ENCODE measurements at regions not wholly inside any gene's neighbourhood (a gene's known extent, or its start where the extent isn't known, plus 50 kb on each side); places are given as distances from the start of the nearest gene placed in this dataset.

GRCh38 chr12:75724928-75725312 is 213.5 kb upstream of the KRR1 start:
- intact Hi-C loops (cut with DNase I), result loop anchor here (5.0 kb wide), 1 partner anchor 307 kb away; the partner anchor contains the start of gene PHLDA1
- peak; percentile 88 for ATAC-seq
- no peak for DNase-seq (ENCODE audit: missing footprints)

DNA sequence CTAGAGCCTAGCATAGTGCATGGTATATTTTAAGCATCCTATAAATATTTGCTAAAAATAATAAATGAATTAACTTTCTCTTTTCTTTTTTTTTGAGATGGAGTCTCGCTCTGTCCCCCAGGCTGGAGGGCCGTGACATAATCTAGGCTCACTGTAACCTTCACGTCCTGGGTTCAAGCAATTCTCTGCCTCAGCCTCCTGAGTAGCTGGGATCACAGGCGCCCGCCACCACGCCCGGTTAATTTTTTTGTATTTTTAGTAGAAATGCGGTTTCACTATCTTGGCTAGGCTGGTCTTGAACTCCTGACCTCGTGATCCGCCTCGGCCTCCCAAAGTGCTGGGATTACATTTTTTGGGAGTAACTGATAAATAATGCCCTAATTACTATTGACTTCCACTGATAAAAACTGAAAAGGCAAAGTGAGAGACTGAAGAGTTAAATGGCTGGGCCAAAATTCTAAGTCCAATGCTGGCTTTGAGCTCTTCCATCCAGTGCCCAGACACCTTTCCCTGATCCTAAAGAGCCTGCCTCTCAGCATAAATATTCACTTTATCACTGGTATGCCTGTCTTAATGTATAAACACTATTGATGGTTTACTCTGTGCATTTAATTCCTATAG is 213.0 kb upstream of the KRR1 start:
- intact Hi-C loops (cut with DNase I), result loop anchor here (5.0 kb wide), 1 partner anchor 308 kb away; the partner anchor contains the start of gene PHLDA1
- ATAC-seq (peak; percentile 2), DNase-seq (ENCODE audit: missing footprints) (no peak)

DNA sequence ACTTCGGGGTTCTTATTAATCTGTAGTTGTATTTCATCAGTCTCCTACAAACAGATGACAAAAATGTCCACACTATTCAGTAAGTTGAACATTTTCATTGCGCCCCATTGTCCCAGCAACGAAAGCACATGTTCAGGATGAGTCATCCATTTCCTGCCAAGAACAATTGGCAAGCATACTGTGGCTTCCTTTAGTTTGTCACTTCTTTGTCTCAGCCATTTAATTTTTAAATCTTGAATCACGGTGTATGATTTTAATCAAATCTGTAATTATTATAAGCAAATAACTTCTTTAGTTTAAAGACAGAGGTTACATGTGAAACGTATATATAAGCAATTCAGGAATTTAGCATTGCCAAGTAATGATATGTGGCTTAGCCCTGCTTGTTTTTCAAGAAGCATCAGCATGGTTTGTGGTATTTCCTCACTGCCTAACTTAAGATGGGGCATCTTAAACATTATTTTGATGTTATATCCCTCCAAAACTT is 211.3 kb upstream of the KRR1 start:
- intact Hi-C loops (cut with DNase I), result loop anchor here (5.0 kb wide), 1 partner anchor 310 kb away; the partner anchor contains the start of gene PHLDA1
- DNase-seq (ENCODE audit: missing footprints), result no peak
- peak; percentile 78 for ATAC-seq

- intact Hi-C loops (cut with DNase I), result loop anchor here (5.0 kb wide), 1 partner anchor 311 kb away; the partner anchor contains the start of gene PHLDA1
- DNase-seq (ENCODE audit: missing footprints) (no peak), ATAC-seq (no peak)
These were observed 210.4 kb upstream of the KRR1 start for GRCh38 chr12:75721796-75722195.

GRCh38 chr12:75720812-75721641 is 209.6 kb upstream of the KRR1 start:
- intact Hi-C loops (cut with DNase I), result loop anchor here (5.0 kb wide), 1 partner anchor 311 kb away; the partner anchor contains the start of gene PHLDA1
- ATAC-seq (no peak), DNase-seq (ENCODE audit: missing footprints) (no peak)

DNA sequence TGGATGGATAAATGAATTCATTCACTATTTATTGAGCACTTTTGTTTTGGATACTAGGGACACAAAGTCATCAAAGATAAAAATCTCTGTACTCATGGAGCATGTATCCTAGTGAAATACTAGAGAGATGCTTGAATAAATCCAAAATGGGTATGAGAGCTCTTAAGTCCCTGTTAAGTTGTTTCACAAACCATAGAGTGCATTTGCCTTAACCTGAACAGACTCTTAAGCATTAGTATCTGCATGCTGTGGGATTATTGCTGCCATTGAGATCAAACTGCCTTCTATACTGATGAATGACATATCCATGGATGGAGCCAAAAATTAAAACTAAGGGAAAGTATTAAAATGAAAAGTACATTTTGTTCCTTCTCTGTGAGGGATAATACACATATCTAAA is 206.5 kb upstream of the KRR1 start:
- intact Hi-C loops (cut with DNase I), result no loop called here
- ATAC-seq (no peak), DNase-seq (ENCODE audit: missing footprints) (no peak)

DNA sequence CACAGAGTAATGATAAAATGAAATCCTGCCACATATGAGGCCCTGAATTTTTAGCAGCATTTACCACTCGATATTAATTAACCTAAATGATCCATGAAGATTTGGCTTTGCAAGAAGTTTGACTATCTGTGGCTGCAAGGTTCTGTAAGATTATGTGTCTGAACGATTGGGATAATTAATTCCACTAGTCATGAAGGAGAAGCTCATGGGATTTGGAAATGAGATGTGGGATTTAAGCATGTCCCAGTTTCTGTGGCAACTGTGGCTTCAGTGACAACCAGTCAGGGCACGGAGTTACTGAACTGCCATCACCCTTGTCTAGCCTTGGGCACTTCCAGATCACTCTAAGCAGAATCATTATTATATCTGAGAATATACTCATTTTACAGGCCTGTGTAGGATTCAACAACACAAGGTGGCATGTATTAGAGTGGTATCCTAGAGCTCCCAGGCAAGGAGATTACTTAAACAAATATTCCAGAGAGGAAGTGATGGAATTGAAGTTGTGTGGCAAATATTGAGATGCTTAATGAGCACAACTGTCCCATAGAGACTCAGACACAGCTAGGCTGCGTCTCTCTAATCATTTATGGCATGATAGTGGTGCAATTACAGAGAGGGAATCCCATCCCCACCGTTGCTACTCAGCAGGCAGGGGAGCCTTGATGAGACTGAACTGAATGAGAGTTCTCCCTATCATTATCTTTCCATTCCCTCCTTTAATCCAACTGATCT is 205.0 kb upstream of the KRR1 start:
- no peak for ATAC-seq
- intact Hi-C loops (cut with DNase I), result no loop called here
- DNase-seq (ENCODE audit: missing footprints), result no peak

DNA sequence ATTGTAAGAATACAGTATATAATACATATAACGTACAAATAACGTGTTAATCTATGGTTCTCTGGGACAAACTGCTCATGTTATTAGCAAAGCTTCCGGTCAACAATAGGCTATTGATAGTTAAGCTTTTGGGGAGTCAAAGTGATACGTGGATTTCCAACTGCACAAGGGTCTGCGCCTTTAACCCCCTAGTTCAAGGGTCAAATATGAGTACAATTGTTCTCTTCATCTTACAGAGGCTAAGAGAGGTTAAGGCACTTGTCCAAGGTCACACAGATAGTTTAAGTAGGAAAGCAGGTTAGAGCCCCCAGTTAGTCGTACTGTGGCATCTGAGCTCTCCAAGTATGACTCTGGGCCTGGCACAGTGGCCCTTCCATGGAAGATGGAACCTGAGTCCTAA is 204.3 kb upstream of the KRR1 start:
- no peak for ATAC-seq
- DNase-seq (ENCODE audit: missing footprints), result no peak
- intact Hi-C loops (cut with DNase I), result no loop called here

GRCh38 chr12:75715323-75715644 is 203.9 kb upstream of the KRR1 start:
- intact Hi-C loops (cut with DNase I), result no loop called here

DNA sequence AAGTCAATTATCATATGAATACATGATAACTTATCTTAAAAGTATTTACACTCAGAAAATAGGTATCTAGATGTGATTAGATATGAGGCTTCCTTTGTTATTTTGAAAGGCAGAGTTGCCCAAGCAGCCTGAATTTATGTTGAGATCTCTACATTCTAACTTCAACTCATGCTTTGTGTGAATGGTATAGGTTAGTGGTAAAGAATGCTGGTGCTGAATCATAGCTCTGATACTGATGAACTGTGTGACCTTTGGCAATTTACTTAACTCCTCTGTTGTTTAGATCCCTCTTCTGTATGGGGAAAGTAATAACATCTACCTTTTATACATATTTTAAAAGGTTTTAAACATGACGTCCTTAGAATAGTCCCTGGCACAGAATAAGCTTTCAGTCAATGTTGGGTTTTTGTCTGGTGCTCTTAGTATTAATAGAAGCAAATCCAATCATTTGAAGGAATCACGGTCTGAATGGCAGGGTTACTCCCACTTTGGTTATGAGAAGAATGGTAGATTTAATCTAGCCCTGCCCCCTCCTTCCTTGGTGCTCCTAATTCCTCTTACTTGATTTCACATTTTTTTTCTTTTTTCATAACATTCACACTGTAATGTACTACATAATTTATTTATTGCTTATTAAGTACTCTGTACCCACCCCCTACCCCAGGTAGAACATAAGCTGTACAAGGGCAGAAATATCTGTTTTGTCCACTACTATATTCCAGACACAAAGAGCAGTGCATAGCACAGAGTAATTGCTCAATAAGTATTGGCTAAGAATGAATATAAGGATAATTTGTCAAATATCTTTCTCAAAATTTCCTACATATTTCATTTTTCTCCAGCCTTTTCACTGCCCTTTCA is 203.3 kb upstream of the KRR1 start:
- ATAC-seq (no peak), DNase-seq (ENCODE audit: missing footprints) (no peak)
- intact Hi-C loops (cut with DNase I), result no loop called here

More at GRCh38 chr12:75715323-75715644, 203.9 kb upstream of the KRR1 start:
- no peak for DNase-seq (ENCODE audit: missing footprints)
- ATAC-seq, result no peak

GRCh38 chr12:75713434-75713833 is 202.0 kb upstream of the KRR1 start:
- ATAC-seq (no peak), DNase-seq (ENCODE audit: missing footprints) (no peak)
- intact Hi-C loops (cut with DNase I), result no loop called here

- ATAC-seq (no peak), DNase-seq (ENCODE audit: missing footprints) (no peak)
- intact Hi-C loops (cut with DNase I), result no loop called here
These were observed 200.8 kb upstream of the KRR1 start for GRCh38 chr12:75712223-75712622.

- intact Hi-C loops (cut with DNase I), result no loop called here
- ATAC-seq (no peak), DNase-seq (ENCODE audit: missing footprints) (no peak)
These were observed 199.9 kb upstream of the KRR1 start for GRCh38 chr12:75711271-75711670.

- ATAC-seq (no peak), DNase-seq (ENCODE audit: missing footprints) (no peak)
- intact Hi-C loops (cut with DNase I), result no loop called here
These were observed 199.1 kb upstream of the KRR1 start for GRCh38 chr12:75710361-75711069.

DNA sequence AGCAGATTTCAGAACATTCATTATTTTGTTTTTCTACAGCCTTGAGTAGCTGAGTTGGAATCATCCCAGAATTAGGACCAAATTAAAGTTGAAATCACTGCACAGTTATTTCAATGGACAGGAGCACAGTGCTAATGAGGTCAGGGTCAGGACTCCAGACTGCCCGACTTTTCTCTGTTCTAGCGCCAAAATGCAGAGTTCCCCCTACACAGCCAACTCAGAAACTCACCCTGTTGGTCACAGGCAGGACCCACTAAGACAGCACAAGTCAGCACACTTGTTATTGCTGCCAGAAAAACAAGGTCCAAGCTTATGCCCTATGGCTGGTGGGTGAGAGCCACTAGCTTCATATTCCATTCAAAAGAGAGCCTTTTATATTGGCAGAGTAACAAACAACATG is 198.1 kb upstream of the KRR1 start:
- intact Hi-C loops (cut with DNase I), result no loop called here
- peak; percentile 29 for ATAC-seq
- no peak for DNase-seq (ENCODE audit: missing footprints)

GRCh38 chr12:75708802-75709201 is 197.4 kb upstream of the KRR1 start:
- intact Hi-C loops (cut with DNase I), result no loop called here
- DNase-seq (ENCODE audit: missing footprints) (no peak), ATAC-seq (no peak)

GRCh38 chr12:75707983-75708382 is 196.6 kb upstream of the KRR1 start:
- intact Hi-C loops (cut with DNase I), result no loop called here
- ATAC-seq (peak; percentile 30), DNase-seq (ENCODE audit: missing footprints) (no peak)

Data from Right ventricle myocardium inferior (tissue), 1 donor.